Naive thymus-derived CD8-positive, alpha-beta T cell (primary cell): ENCODE measurements at regions not wholly inside any gene's neighbourhood (a gene's known extent, or its start where the extent isn't known, plus 50 kb on each side); places are given as distances from the start of the nearest gene placed in this dataset.

Experiments used
- ATAC-seq, 2 donors: fragments of 150-1000 bp; cut with Tn5 transposase in 1 of 2; sonication (Bioruptor Pico), chemical (Tn5 transposase) in 1 of 2; 1 replicate in 1 of 2; 2 replicates in 1 of 2; pipeline ENCODE4 v1.10.0; 2021; ENCODE audit warnings: mild to moderate bottlenecking in 2 of 2, moderate library complexity in 2 of 2
- POLR2A ChIA-PET: fragments of 350-600 bp; sonication (Branson Sonifier 250); formaldehyde crosslinking; loops from one replicate; lab custom pipeline; 2021; ENCODE audit warnings: antibody characterized with exemption; lab: Charles Lee
- DNase-seq, 10 donors: peaks; one replicate each; pipeline versions ENCODE4 v3.0.0 to v3.0.0-alpha.2; 2020 to 2022
- H3K27ac Mint-ChIP-seq, 10 donors: one replicate each; pipeline ENCODE4 v1.8.0; 2020 to 2022; ENCODE audit warnings: mild to moderate bottlenecking in 10 of 10, mixed read lengths in 10 of 10, moderate library complexity in 4 of 10, inconsistent platforms in 1 of 10
- H3K27me3 Mint-ChIP-seq, 5 donors: one replicate each; pipeline ENCODE4 v1.8.0; 2021 to 2022; ENCODE audit warnings: mixed read lengths in 5 of 5
- H3K36me3 Mint-ChIP-seq, 3 donors: one replicate each; pipeline ENCODE4 v1.8.0; 2020 to 2022; ENCODE audit warnings: mixed read lengths in 3 of 3, mild to moderate bottlenecking in 2 of 3, inconsistent platforms in 1 of 3
- H3K4me1 Mint-ChIP-seq, 4 donors: one replicate each; pipeline ENCODE4 v1.8.0; 2021 to 2022; ENCODE audit warnings: mixed read lengths in 4 of 4
- H3K4me3 Mint-ChIP-seq, 10 donors: one replicate each; pipeline ENCODE4 v1.8.0; 2020 to 2022; ENCODE audit warnings: mild to moderate bottlenecking in 10 of 10, mixed read lengths in 10 of 10, moderate library complexity in 6 of 10, inconsistent platforms in 1 of 10
- H3K9me3 Mint-ChIP-seq, 9 donors: one replicate each; pipeline ENCODE4 v1.8.0; 2020 to 2022; ENCODE audit warnings: mixed read lengths in 9 of 9, mild to moderate bottlenecking in 3 of 9, inconsistent platforms in 1 of 9, moderate library complexity in 1 of 9

GRCh38 chr9:86464242-86464641, 110.0 kb upstream of the TUT7 start:
- no peak overlapping the region for H3K4me3 Mint-ChIP-seq
- ATAC-seq (no peak), DNase-seq (no peak)
- H3K36me3 Mint-ChIP-seq, result no peaks in the 10 kb centered on the region
- POLR2A ChIA-PET, result no interaction called here
- H3K4me1 Mint-ChIP-seq, result no peaks in the 10 kb centered on the region
- peaks cover 6 to 16% (median 10%) of the 10 kb centered on the region in 5 donors for H3K27me3 Mint-ChIP-seq
- H3K27ac Mint-ChIP-seq, result no peak overlapping the region
- no peaks in the 10 kb centered on the region for H3K9me3 Mint-ChIP-seq

GRCh38 chr9:86460216-86461002, 106.2 kb upstream of the TUT7 start:
- Mint-ChIP-seq H3K36me3 (no peaks in the 10 kb centered on the region), H3K9me3 (no peaks in the 10 kb centered on the region), H3K27me3 (peaks cover 0 to 7% (median 3%) of the 10 kb centered on the region in 5 donors), H3K4me1 (no peaks in the 10 kb centered on the region), H3K27ac (no peak overlapping the region), H3K4me3 (no peak overlapping the region)
- no peak for ATAC-seq
- POLR2A ChIA-PET, result no interaction called here
- no peak for DNase-seq

GRCh38 chr9:86459599-86460155, 105.5 kb upstream of the TUT7 start:
- ATAC-seq, result no peak
- POLR2A ChIA-PET, result no interaction called here
- Mint-ChIP-seq H3K27ac (no peak overlapping the region), H3K36me3 (no peaks in the 10 kb centered on the region), H3K4me1 (no peaks in the 10 kb centered on the region), H3K27me3 (peaks cover 0 to 4% (median 3%) of the 10 kb centered on the region in 5 donors), H3K4me3 (no peak overlapping the region), H3K9me3 (no peaks in the 10 kb centered on the region)
- DNase-seq, result no peak

- H3K4me3 Mint-ChIP-seq, result no peak overlapping the region
- H3K27ac Mint-ChIP-seq, result no peak overlapping the region
- ATAC-seq (no peak), DNase-seq (no peak)
- H3K4me1 Mint-ChIP-seq, result no peaks in the 10 kb centered on the region
- H3K9me3 Mint-ChIP-seq, result no peaks in the 10 kb centered on the region
- POLR2A ChIA-PET, result no interaction called here
- no peaks in the 10 kb centered on the region for H3K36me3 Mint-ChIP-seq
- H3K27me3 Mint-ChIP-seq, result peaks cover 0 to 4% (median 3%) of the 10 kb centered on the region in 5 donors
Observed at GRCh38 chr9:86459191-86459590, 105.0 kb upstream of the TUT7 start.

- H3K27ac Mint-ChIP-seq, result no peak overlapping the region
- ATAC-seq, result no peak
- no peak overlapping the region for H3K4me3 Mint-ChIP-seq
- peaks cover 0 to 4% (median 2%) of the 10 kb centered on the region in 5 donors for H3K27me3 Mint-ChIP-seq
- DNase-seq, result no peak
- H3K9me3 Mint-ChIP-seq, result no peaks in the 10 kb centered on the region
- POLR2A ChIA-PET, result no interaction called here
- H3K36me3 Mint-ChIP-seq, result no peaks in the 10 kb centered on the region
- no peaks in the 10 kb centered on the region for H3K4me1 Mint-ChIP-seq
Observed at GRCh38 chr9:86458191-86458855, 104.1 kb upstream of the TUT7 start.

GRCh38 chr9:86456416-86456815, 102.2 kb upstream of the TUT7 start:
- POLR2A ChIA-PET, result no interaction called here
- Mint-ChIP-seq H3K27ac (no peak overlapping the region), H3K36me3 (no peaks in the 10 kb centered on the region), H3K4me3 (no peak overlapping the region), H3K4me1 (no peaks in the 10 kb centered on the region), H3K27me3 (peaks cover 0 to 4% (median 2%) of the 10 kb centered on the region in 5 donors), H3K9me3 (no peaks in the 10 kb centered on the region)
- ATAC-seq (no peak), DNase-seq (no peak)

GRCh38 chr9:86454701-86455615, 100.7 kb upstream of the TUT7 start:
- POLR2A ChIA-PET, result no interaction called here
- Mint-ChIP-seq H3K27ac (no peak overlapping the region), H3K4me3 (no peak overlapping the region), H3K4me1 (no peaks in the 10 kb centered on the region), H3K27me3 (peaks cover 0 to 6% (median 1%) of the 10 kb centered on the region in 5 donors), H3K36me3 (no peaks in the 10 kb centered on the region), H3K9me3 (no peaks in the 10 kb centered on the region)
- no peak for DNase-seq
- no peak for ATAC-seq

GRCh38 chr9:86452201-86452828, 98.1 kb upstream of the TUT7 start:
- Mint-ChIP-seq H3K4me3 (no peak overlapping the region), H3K36me3 (peaks cover 0 to 4% (median 0%) of the 10 kb centered on the region in 3 donors), H3K9me3 (no peaks in the 10 kb centered on the region), H3K27me3 (peaks cover 0 to 10% (median 3%) of the 10 kb centered on the region in 5 donors), H3K27ac (peak overlapping the region in 1 of 10 donors; percentile 25), H3K4me1 (no peaks in the 10 kb centered on the region)
- no peak for ATAC-seq
- no peak for DNase-seq
- POLR2A ChIA-PET, result no interaction called here

GRCh38 chr9:86449246-86449645, 95.0 kb upstream of the TUT7 start:
- no peak for DNase-seq
- H3K4me1 Mint-ChIP-seq, result no peaks in the 10 kb centered on the region

GRCh38 chr9:86445671-86446070, 91.5 kb upstream of the TUT7 start:
- Mint-ChIP-seq H3K9me3 (no peaks in the 10 kb centered on the region), H3K36me3 (peaks cover 0 to 10% (median 0%) of the 10 kb centered on the region in 3 donors), H3K4me1 (peaks cover 0 to 2% (median 0%) of the 10 kb centered on the region in 4 donors), H3K27me3 (peaks cover 10 to 35% (median 22%) of the 10 kb centered on the region in 5 donors), H3K27ac (no peak overlapping the region), H3K4me3 (no peak overlapping the region)
- ATAC-seq, result no peak
- POLR2A ChIA-PET, result no interaction called here
- no peak for DNase-seq

More at GRCh38 chr9:86449246-86449645, 95.0 kb upstream of the TUT7 start:
- POLR2A ChIA-PET, result no interaction called here
- Mint-ChIP-seq H3K9me3 (no peaks in the 10 kb centered on the region), H3K27me3 (peaks cover 10 to 22% (median 17%) of the 10 kb centered on the region in 5 donors), H3K27ac (no peak overlapping the region), H3K36me3 (peaks cover 0 to 10% (median 0%) of the 10 kb centered on the region in 3 donors), H3K4me3 (no peak overlapping the region)
- ATAC-seq, result no peak

- Mint-ChIP-seq H3K27me3 (peaks cover 14 to 39% (median 24%) of the 10 kb centered on the region in 5 donors), H3K4me3 (no peak overlapping the region), H3K36me3 (peaks cover 0 to 10% (median 0%) of the 10 kb centered on the region in 3 donors), H3K9me3 (peaks cover 0 to 2% (median 0%) of the 10 kb centered on the region in 9 donors), H3K27ac (no peak overlapping the region), H3K4me1 (peaks cover 0 to 2% (median 0%) of the 10 kb centered on the region in 4 donors)
- DNase-seq (no peak), ATAC-seq (no peak)
- POLR2A ChIA-PET, result no interaction called here
Observed at GRCh38 chr9:86443992-86444391, 89.8 kb upstream of the TUT7 start.
